ENCODE measurements at regions not wholly inside any gene's neighbourhood (a gene's known extent, or its start where the extent isn't known, plus 50 kb on each side); places are given as distances from the start of the nearest gene placed in this dataset.

GRCh38 chr15:68500363-68501258 is 68.6 kb upstream of the ITGA11 start:
- Histone ChIP-seq H3K27me3 (ENCODE audit: control insufficient read depth, insufficient read depth, low read length) (no peaks in the 10 kb centered on the region), H3K27ac (ENCODE audit: low read length) (no peak overlapping the region), H3K4me3 (ENCODE audit: low read length) (no peak overlapping the region), H3K4me1 (ENCODE audit: control insufficient read depth, insufficient read depth, low read length) (no peaks in the 10 kb centered on the region), H3K36me3 (ENCODE audit: control insufficient read depth, insufficient read depth, low read length) (no peaks in the 10 kb centered on the region), H3K9me3 (ENCODE audit: control insufficient read depth, low read depth, low read length) (no peaks in the 10 kb centered on the region)
- WGBS (ENCODE audit: insufficient coverage, low lambda C conversion rate): no CpG with 5 or more reads among the region's 11 CpGs
- DNase-seq: no peak

GRCh38 chr15:68501259-68501591 is 69.3 kb upstream of the ITGA11 start:
- no peaks in the 10 kb centered on the region for H3K36me3 ChIP-seq (ENCODE audit: control insufficient read depth, insufficient read depth, low read length)
- no peaks in the 10 kb centered on the region for H3K27me3 ChIP-seq (ENCODE audit: control insufficient read depth, insufficient read depth, low read length)
- no peak overlapping the region for H3K27ac ChIP-seq (ENCODE audit: low read length)
- WGBS (ENCODE audit: insufficient coverage, low lambda C conversion rate): 100% methylated on average over 1 of the region's 4 CpGs
- H3K4me3 ChIP-seq (ENCODE audit: low read length): no peak overlapping the region
- no peaks in the 10 kb centered on the region for H3K4me1 ChIP-seq (ENCODE audit: control insufficient read depth, insufficient read depth, low read length)
- no peak for DNase-seq
- H3K9me3 ChIP-seq (ENCODE audit: control insufficient read depth, low read depth, low read length): no peaks in the 10 kb centered on the region

GRCh38 chr15:68501616-68502015 is 69.7 kb upstream of the ITGA11 start:
- Histone ChIP-seq H3K4me1 (ENCODE audit: control insufficient read depth, insufficient read depth, low read length) (no peaks in the 10 kb centered on the region), H3K4me3 (ENCODE audit: low read length) (no peak overlapping the region), H3K27me3 (ENCODE audit: control insufficient read depth, insufficient read depth, low read length) (no peaks in the 10 kb centered on the region), H3K27ac (ENCODE audit: low read length) (no peak overlapping the region), H3K36me3 (ENCODE audit: control insufficient read depth, insufficient read depth, low read length) (no peaks in the 10 kb centered on the region), H3K9me3 (ENCODE audit: control insufficient read depth, low read depth, low read length) (no peaks in the 10 kb centered on the region)
- DNase-seq: no peak
- WGBS (ENCODE audit: insufficient coverage, low lambda C conversion rate): 70% methylated on average over 2 of the region's 2 CpGs

GRCh38 chr15:68502398-68502901 is 70.5 kb upstream of the ITGA11 start:
- WGBS (ENCODE audit: insufficient coverage, low lambda C conversion rate): no CpG with 5 or more reads among the region's 11 CpGs
- no peaks in the 10 kb centered on the region for H3K9me3 ChIP-seq (ENCODE audit: control insufficient read depth, low read depth, low read length)
- H3K27me3 ChIP-seq (ENCODE audit: control insufficient read depth, insufficient read depth, low read length): no peaks in the 10 kb centered on the region
- H3K4me1 ChIP-seq (ENCODE audit: control insufficient read depth, insufficient read depth, low read length): no peaks in the 10 kb centered on the region
- H3K36me3 ChIP-seq (ENCODE audit: control insufficient read depth, insufficient read depth, low read length): no peaks in the 10 kb centered on the region
- no peak for DNase-seq
- no peak overlapping the region for H3K4me3 ChIP-seq (ENCODE audit: low read length)
- no peak overlapping the region for H3K27ac ChIP-seq (ENCODE audit: low read length)

- DNase-seq: no peak
Observed at GRCh38 chr15:68503213-68503612, 71.2 kb upstream of the ITGA11 start.

GRCh38 chr15:68503791-68504680 is 72.1 kb upstream of the ITGA11 start:
- DNase-seq: no peak
- H3K4me1 ChIP-seq (ENCODE audit: control insufficient read depth, insufficient read depth, low read length): no peaks in the 10 kb centered on the region
- 80% methylated on average over 1 of the region's 11 CpGs for WGBS (ENCODE audit: insufficient coverage, low lambda C conversion rate)
- no peaks in the 10 kb centered on the region for H3K27me3 ChIP-seq (ENCODE audit: control insufficient read depth, insufficient read depth, low read length)
- no peak overlapping the region for H3K4me3 ChIP-seq (ENCODE audit: low read length)
- H3K27ac ChIP-seq (ENCODE audit: low read length): no peak overlapping the region
- H3K36me3 ChIP-seq (ENCODE audit: control insufficient read depth, insufficient read depth, low read length): no peaks in the 10 kb centered on the region
- H3K9me3 ChIP-seq (ENCODE audit: control insufficient read depth, low read depth, low read length): no peaks in the 10 kb centered on the region

More at GRCh38 chr15:68503213-68503612, 71.2 kb upstream of the ITGA11 start:
- H3K27me3 ChIP-seq (ENCODE audit: control insufficient read depth, insufficient read depth, low read length): no peaks in the 10 kb centered on the region
- H3K4me3 ChIP-seq (ENCODE audit: low read length): no peak overlapping the region
- no CpG with 5 or more reads among the region's 7 CpGs for WGBS (ENCODE audit: insufficient coverage, low lambda C conversion rate)
- H3K36me3 ChIP-seq (ENCODE audit: control insufficient read depth, insufficient read depth, low read length): no peaks in the 10 kb centered on the region
- H3K9me3 ChIP-seq (ENCODE audit: control insufficient read depth, low read depth, low read length): no peaks in the 10 kb centered on the region
- no peak overlapping the region for H3K27ac ChIP-seq (ENCODE audit: low read length)
- H3K4me1 ChIP-seq (ENCODE audit: control insufficient read depth, insufficient read depth, low read length): no peaks in the 10 kb centered on the region

GRCh38 chr15:68504681-68505170 is 72.8 kb upstream of the ITGA11 start:
- Histone ChIP-seq H3K9me3 (ENCODE audit: control insufficient read depth, low read depth, low read length) (no peaks in the 10 kb centered on the region), H3K36me3 (ENCODE audit: control insufficient read depth, insufficient read depth, low read length) (no peaks in the 10 kb centered on the region), H3K27ac (ENCODE audit: low read length) (no peak overlapping the region), H3K4me1 (ENCODE audit: control insufficient read depth, insufficient read depth, low read length) (no peaks in the 10 kb centered on the region), H3K27me3 (ENCODE audit: control insufficient read depth, insufficient read depth, low read length) (no peaks in the 10 kb centered on the region), H3K4me3 (ENCODE audit: low read length) (no peak overlapping the region)
- no CpG with 5 or more reads among the region's 8 CpGs for WGBS (ENCODE audit: insufficient coverage, low lambda C conversion rate)
- no peak for DNase-seq

- no CpG with 5 or more reads among the region's 2 CpGs for WGBS (ENCODE audit: insufficient coverage, low lambda C conversion rate)
- no peak overlapping the region for H3K4me3 ChIP-seq (ENCODE audit: low read length)
- no peaks in the 10 kb centered on the region for H3K9me3 ChIP-seq (ENCODE audit: control insufficient read depth, low read depth, low read length)
- DNase-seq: no peak
- no peaks in the 10 kb centered on the region for H3K27me3 ChIP-seq (ENCODE audit: control insufficient read depth, insufficient read depth, low read length)
- H3K36me3 ChIP-seq (ENCODE audit: control insufficient read depth, insufficient read depth, low read length): no peaks in the 10 kb centered on the region
- H3K27ac ChIP-seq (ENCODE audit: low read length): no peak overlapping the region
- no peaks in the 10 kb centered on the region for H3K4me1 ChIP-seq (ENCODE audit: control insufficient read depth, insufficient read depth, low read length)
Observed at GRCh38 chr15:68506071-68506470, 72.7 kb upstream of the CORO2B start.

GRCh38 chr15:68507447-68507846 is 71.3 kb upstream of the CORO2B start:
- no peaks in the 10 kb centered on the region for H3K4me1 ChIP-seq (ENCODE audit: control insufficient read depth, insufficient read depth, low read length)
- H3K27ac ChIP-seq (ENCODE audit: low read length): no peak overlapping the region
- DNase-seq: no peak
- no peaks in the 10 kb centered on the region for H3K9me3 ChIP-seq (ENCODE audit: control insufficient read depth, low read depth, low read length)
- H3K27me3 ChIP-seq (ENCODE audit: control insufficient read depth, insufficient read depth, low read length): no peaks in the 10 kb centered on the region
- no peak overlapping the region for H3K4me3 ChIP-seq (ENCODE audit: low read length)
- H3K36me3 ChIP-seq (ENCODE audit: control insufficient read depth, insufficient read depth, low read length): no peaks in the 10 kb centered on the region
- no CpG with 5 or more reads among the region's 2 CpGs for WGBS (ENCODE audit: insufficient coverage, low lambda C conversion rate)

- DNase-seq: no peak
- H3K9me3 ChIP-seq (ENCODE audit: control insufficient read depth, low read depth, low read length): no peaks in the 10 kb centered on the region
- H3K36me3 ChIP-seq (ENCODE audit: control insufficient read depth, insufficient read depth, low read length): no peaks in the 10 kb centered on the region
- H3K27ac ChIP-seq (ENCODE audit: low read length): no peak overlapping the region
- H3K27me3 ChIP-seq (ENCODE audit: control insufficient read depth, insufficient read depth, low read length): no peaks in the 10 kb centered on the region
- H3K4me3 ChIP-seq (ENCODE audit: low read length): no peak overlapping the region
- H3K4me1 ChIP-seq (ENCODE audit: control insufficient read depth, insufficient read depth, low read length): no peaks in the 10 kb centered on the region
- no CpG with 5 or more reads among the region's 12 CpGs for WGBS (ENCODE audit: insufficient coverage, low lambda C conversion rate)
Observed at GRCh38 chr15:68508485-68509189, 70.2 kb upstream of the CORO2B start.

Data from large intestine (tissue), 3 donors.